Endothelial cell of umbilical vein (primary cell): ENCODE measurements at regions not wholly inside any gene's neighbourhood (a gene's known extent, or its start where the extent isn't known, plus 50 kb on each side); places are given as distances from the start of the nearest gene placed in this dataset.

ENCODE experiments used
- BruUV-seq: library from RNA; stranded (reverse); fragments of 400-500 nt; replicated peaks from 2 replicates; lab custom pipeline; 2021; lab: Mats Ljungman, UMichigan
- CTCF ChIA-PET: fragments of 300-600, 350-600 bp; sonication (Branson Sonifier 250); formaldehyde crosslinking; loops from one replicate; lab custom pipeline; 2021; ENCODE audit warnings: antibody characterized with exemption, inconsistent platforms; lab: Charles Lee
- POLR2A ChIA-PET: fragments of 300-600, 350-600 bp; sonication (Branson Sonifier 250); formaldehyde crosslinking; loops from one replicate; lab custom pipeline; 2021; ENCODE audit warnings: antibody characterized with exemption, inconsistent platforms; lab: Charles Lee
- DNase-seq: peaks from one replicate; pipeline ENCODE4 v3.0.0-alpha.2; 2011; ENCODE audit warnings: low read depth, low spot score
- FAIRE-seq: peaks from 2 replicates; lab custom pipeline; 2011; peaks lifted over from hg19 to GRCh38; lab: Jason Lieb, UNC
- H2AFZ ChIP-seq: 2 replicates; pipeline ENCODE4 v1.6.0; 2012; ENCODE audit warnings: low read depth, low read length, control low read depth, inconsistent platforms
- H3K27ac ChIP-seq: 2 replicates; pipeline ENCODE4 v1.5.1; 2011; ENCODE audit warnings: low read depth, mild to moderate bottlenecking, control low read depth, low read length, moderate library complexity; ENCODE audit not compliant: insufficient read depth
- H3K27me3 ChIP-seq, 2 experiments: 2 replicates each; pipeline versions ENCODE4 v1.6.0 to v1.6.1; 2011; ENCODE audit warnings: low read length in 2 of 2, mixed read lengths in 1 of 2; ENCODE audit not compliant: control insufficient read depth in 2 of 2, insufficient read depth in 2 of 2
- H3K36me3 ChIP-seq, 2 experiments: 2 replicates in 1 of 2; 3 replicates in 1 of 2; pipeline ENCODE4 v1.5.1; 2011; ENCODE audit warnings: low read length in 2 of 2, mild to moderate bottlenecking in 1 of 2, moderate library complexity in 1 of 2; ENCODE audit not compliant: control insufficient read depth in 2 of 2, insufficient read depth in 2 of 2; ENCODE audit errors: extremely low read depth in 1 of 2
- H3K4me1 ChIP-seq: 3 replicates; pipeline ENCODE4 v1.5.1; 2011; ENCODE audit warnings: mild to moderate bottlenecking, low read length; ENCODE audit not compliant: control insufficient read depth, insufficient read depth; ENCODE audit errors: extremely low read depth
- H3K4me2 ChIP-seq: 2 replicates; pipeline ENCODE4 v1.6.1; 2011; ENCODE audit warnings: low read length, control low read depth, mixed read lengths; ENCODE audit not compliant: insufficient read depth
- H3K4me3 ChIP-seq, 3 experiments: fragments of 200-600 bp in 1 of 3; sonication (generic), shearing (Covaris generic) in 1 of 3; replicated peaks in 1 of 3; 2 replicates each; pipeline ENCODE4 v1.5.1; 2011 to 2016; ENCODE audit warnings: control low read depth in 3 of 3, low read length in 3 of 3, mild to moderate bottlenecking in 2 of 3, inconsistent platforms in 1 of 3, low read depth in 1 of 3, moderate library complexity in 1 of 3; ENCODE audit not compliant: insufficient read depth in 1 of 3
- H3K79me2 ChIP-seq: 2 replicates; pipeline ENCODE4 v1.6.0; 2012; ENCODE audit warnings: low read length, inconsistent platforms; ENCODE audit not compliant: control insufficient read depth, insufficient read depth
- H3K9ac ChIP-seq: replicated peaks from 2 replicates; pipeline ENCODE3; 2011; ENCODE audit warnings: low read length, control low read depth; ENCODE audit not compliant: insufficient read depth; ENCODE audit errors: extremely low read depth
- H3K9me1 ChIP-seq: replicated peaks from 3 replicates; pipeline ENCODE4 v1.6.0; 2011; ENCODE audit warnings: mild to moderate bottlenecking, low read length; ENCODE audit not compliant: control insufficient read depth, insufficient read depth; ENCODE audit errors: extremely low read depth
- H3K9me3 ChIP-seq: replicated peaks from 2 replicates; pipeline ENCODE4 v1.5.1; 2012; ENCODE audit warnings: low read length, inconsistent platforms; ENCODE audit not compliant: control insufficient read depth, insufficient read depth
- H4K20me1 ChIP-seq: replicated peaks from 2 replicates; pipeline ENCODE3; 2011; ENCODE audit warnings: mild to moderate bottlenecking, low read length; ENCODE audit not compliant: control insufficient read depth, insufficient read depth; ENCODE audit errors: extremely low read depth
- EZH2 ChIP-seq: IDR thresholded peaks from 2 replicates; pipeline ENCODE4 v1.6.1; 2012; ENCODE audit warnings: borderline replicate concordance, low read depth, mild to moderate bottlenecking, moderate library complexity, low read length, inconsistent platforms; ENCODE audit not compliant: severe bottlenecking
- FOS ChIP-seq: IDR thresholded peaks from 2 replicates; pipeline ENCODE4 v1.6.1; 2011; ENCODE audit warnings: mild to moderate bottlenecking, low read length, moderate library complexity, borderline replicate concordance; ENCODE audit not compliant: insufficient read depth
- GATA2 ChIP-seq: IDR thresholded peaks from 2 replicates; pipeline ENCODE4 v1.7.0; 2011; ENCODE audit warnings: low read depth, mild to moderate bottlenecking, moderate library complexity, mixed read lengths, low read length; ENCODE audit not compliant: insufficient read length, insufficient read depth
- JUN ChIP-seq: IDR thresholded peaks from 2 replicates; pipeline ENCODE4 v1.6.1; 2011; ENCODE audit warnings: borderline replicate concordance, low read depth; ENCODE audit not compliant: insufficient read length, insufficient read depth
- MAX ChIP-seq: IDR thresholded peaks from 2 replicates; pipeline ENCODE4 v1.6.1; 2011; ENCODE audit not compliant: insufficient read depth, insufficient read length
- MYC ChIP-seq: IDR thresholded peaks from one replicate; pipeline ENCODE4 v1.6.1; 2011; ENCODE audit warnings: mild to moderate bottlenecking, low read depth, low read length
- POLR2A ChIP-seq: IDR thresholded peaks from 2 replicates; pipeline ENCODE4 v1.6.1; 2012; ENCODE audit warnings: low read depth, mild to moderate bottlenecking, control low read depth, low read length
- POLR2AphosphoS5 ChIP-seq: IDR thresholded peaks from 2 replicates; pipeline ENCODE4 v1.6.1; 2012; ENCODE audit warnings: low read depth, mild to moderate bottlenecking, control low read depth, low read length, moderate library complexity; ENCODE audit not compliant: insufficient read depth
- dilution Hi-C: fragments of 300-500 bp; cut with MboI; formaldehyde crosslinking; loops from one replicate; pipeline ENCODE4 v1.15.0; 2019; ENCODE audit warnings: low sequenced_read_pairs; ENCODE audit not compliant: extremely low pct_ligation_motif_present
- intact Hi-C: fragments of 100-400 bp; cut with micrococcal nuclease; formaldehyde crosslinking; loops from one replicate; pipeline ENCODE4 v1.10.0; 2022
- TF ChIP-seq, protein P1 (sequence below), 2 donors: IDR thresholded peaks; 1 replicate in 1 of 2; 2 replicates in 1 of 2; pipeline ENCODE4 v1.5.1; 2011; ENCODE audit warnings: low read length in 2 of 2, mild to moderate bottlenecking in 2 of 2, moderate library complexity in 2 of 2, control low read depth in 1 of 2, inconsistent platforms in 1 of 2, low read depth in 1 of 2; ENCODE audit not compliant: insufficient read depth in 1 of 2; ENCODE audit errors: extremely low read depth in 1 of 2

- Histone ChIP-seq H2AFZ (no peak overlapping the region), H3K4me2 (no peak overlapping the region), H3K27ac (no peak overlapping the region), H3K4me1 (no peaks in the 10 kb centered on the region), H3K36me3 (no peaks in the 10 kb centered on the region), H3K79me2 (no peaks in the 10 kb centered on the region), H3K9me1 (no peaks in the 10 kb centered on the region), H3K9ac (no peak overlapping the region), H3K4me3 (no peak overlapping the region), H4K20me1 (no peaks in the 10 kb centered on the region), H3K9me3 (peaks cover 2% of the 10 kb centered on the region), H3K27me3 (no peaks in the 10 kb centered on the region)
- FAIRE-seq, result no peak
- BruUV-seq, result no TSS peak
- ChIA-PET POLR2A (no interaction called here), CTCF (no interaction called here)
- intact Hi-C loops (no loop called here), dilution Hi-C loops (no loop called here)
- TF ChIP-seq MYC, result no peak
- DNase-seq, result no peak
Measured at GRCh38 chr2:107595285-107595684, 231.4 kb upstream of the RGPD4 start.

DNA sequence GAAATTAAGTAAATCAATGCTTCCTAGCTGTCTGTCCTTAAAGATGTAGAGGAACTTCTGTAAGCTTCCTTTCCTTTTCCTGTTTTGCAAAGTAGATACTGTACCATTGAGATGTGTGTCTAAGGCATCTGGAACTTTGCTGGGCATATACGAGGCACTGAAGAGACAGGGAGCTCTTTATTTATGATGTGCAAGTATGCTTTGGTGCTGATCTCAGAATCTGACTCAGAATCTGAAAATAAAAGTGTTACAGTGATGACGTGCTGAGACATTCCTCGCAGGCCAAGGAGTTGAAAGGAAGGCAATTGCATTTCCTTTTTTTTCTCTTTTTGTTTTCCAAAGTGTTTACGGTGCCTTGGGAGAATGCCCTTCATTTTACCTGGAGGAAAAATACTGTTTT lies 230.9 kb upstream of the RGPD4 start:
- TF ChIP-seq JUN (no peak), GATA2 (no peak), POLR2A (no peak), MYC (no peak), EZH2 (no peak), POLR2AphosphoS5 (no peak), FOS (no peak), MAX (no peak)
- TF ChIP-seq, protein P1, sequence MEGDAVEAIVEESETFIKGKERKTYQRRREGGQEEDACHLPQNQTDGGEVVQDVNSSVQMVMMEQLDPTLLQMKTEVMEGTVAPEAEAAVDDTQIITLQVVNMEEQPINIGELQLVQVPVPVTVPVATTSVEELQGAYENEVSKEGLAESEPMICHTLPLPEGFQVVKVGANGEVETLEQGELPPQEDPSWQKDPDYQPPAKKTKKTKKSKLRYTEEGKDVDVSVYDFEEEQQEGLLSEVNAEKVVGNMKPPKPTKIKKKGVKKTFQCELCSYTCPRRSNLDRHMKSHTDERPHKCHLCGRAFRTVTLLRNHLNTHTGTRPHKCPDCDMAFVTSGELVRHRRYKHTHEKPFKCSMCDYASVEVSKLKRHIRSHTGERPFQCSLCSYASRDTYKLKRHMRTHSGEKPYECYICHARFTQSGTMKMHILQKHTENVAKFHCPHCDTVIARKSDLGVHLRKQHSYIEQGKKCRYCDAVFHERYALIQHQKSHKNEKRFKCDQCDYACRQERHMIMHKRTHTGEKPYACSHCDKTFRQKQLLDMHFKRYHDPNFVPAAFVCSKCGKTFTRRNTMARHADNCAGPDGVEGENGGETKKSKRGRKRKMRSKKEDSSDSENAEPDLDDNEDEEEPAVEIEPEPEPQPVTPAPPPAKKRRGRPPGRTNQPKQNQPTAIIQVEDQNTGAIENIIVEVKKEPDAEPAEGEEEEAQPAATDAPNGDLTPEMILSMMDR (IDR thresholded peaks at IDR 0.05; ENCODE audit: extremely low read depth in 1 of 2, insufficient read depth in 1 of 2, low read depth in 1 of 2, low read length in 2 of 2), result no peak
- dilution Hi-C loops (no loop called here), intact Hi-C loops (no loop called here)
- Histone ChIP-seq H3K4me1 (no peaks in the 10 kb centered on the region), H3K9ac (no peak overlapping the region), H3K9me1 (no peaks in the 10 kb centered on the region), H3K36me3 (no peaks in the 10 kb centered on the region), H3K4me3 (no peak overlapping the region), H3K27ac (no peak overlapping the region), H3K79me2 (no peaks in the 10 kb centered on the region), H2AFZ (no peak overlapping the region), H3K9me3 (peaks cover 2% of the 10 kb centered on the region), H3K27me3 (no peaks in the 10 kb centered on the region), H4K20me1 (no peaks in the 10 kb centered on the region), H3K4me2 (no peak overlapping the region)
- BruUV-seq, result no TSS peak
- DNase-seq, result no peak
- POLR2A ChIA-PET, result no interaction called here
- CTCF ChIA-PET, result no interaction called here
- FAIRE-seq, result no peak
